Activated CD4-positive, alpha-beta T cell treated with anti-CD3 and anti-CD28 coated beads for 48 hours (primary cell): ENCODE measurements at regions not wholly inside any gene's neighbourhood (a gene's known extent, or its start where the extent isn't known, plus 50 kb on each side); places are given as distances from the start of the nearest gene placed in this dataset.
A peak's percentile ranks its signal among the peaks of the same experiment; 100 is the strongest.
"Not testable (repeated sequence)": the region's sequence is repeated elsewhere in the genome, so short reads cannot be mapped to it uniquely, and the experiment has no call there.

Experiments used
- DNase-seq: peaks from one replicate; pipeline ENCODE4 v3.0.0-alpha.2; 2020

DNA sequence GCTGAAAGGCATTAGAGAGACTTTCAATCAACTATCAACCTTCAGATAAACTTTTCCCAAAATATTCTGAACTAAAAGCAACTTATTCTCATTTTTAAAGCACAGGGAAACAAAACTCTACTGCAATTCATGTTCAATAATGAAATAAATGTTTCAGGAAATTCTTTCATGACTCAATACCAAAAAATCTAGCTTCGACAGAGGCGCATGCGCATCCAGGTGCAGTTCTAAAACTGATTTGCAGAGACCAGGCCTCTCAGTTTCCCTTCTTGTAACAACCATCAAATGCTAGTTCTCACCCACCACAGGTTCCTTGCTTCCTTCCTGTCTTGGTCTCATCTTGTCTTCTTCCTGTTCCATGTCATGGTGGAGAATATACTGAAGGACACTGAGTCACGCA lies 55.3 kb upstream of the NRBF2 start:
- DNase-seq: no peak

DNA sequence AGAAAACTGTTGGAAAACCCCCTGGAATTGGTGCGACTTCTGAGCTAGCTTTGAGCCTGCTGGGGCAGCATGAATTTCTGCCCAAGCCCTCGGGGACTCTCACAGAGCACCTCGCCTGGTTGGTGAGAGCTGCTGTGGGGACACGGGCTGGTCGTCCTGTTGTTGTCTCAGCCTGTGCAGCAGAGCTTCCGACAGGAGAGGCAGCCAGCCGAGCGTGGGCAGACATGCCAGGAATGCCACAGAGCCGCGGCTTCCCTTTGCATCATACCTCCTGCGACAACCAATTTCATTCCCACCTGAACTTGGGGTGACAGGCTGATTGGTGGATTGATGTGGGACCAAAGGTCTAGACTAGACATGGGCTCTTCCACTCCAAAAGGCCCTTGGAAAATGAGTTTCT lies 60.2 kb upstream of the NRBF2 start:
- no peak for DNase-seq

DNA sequence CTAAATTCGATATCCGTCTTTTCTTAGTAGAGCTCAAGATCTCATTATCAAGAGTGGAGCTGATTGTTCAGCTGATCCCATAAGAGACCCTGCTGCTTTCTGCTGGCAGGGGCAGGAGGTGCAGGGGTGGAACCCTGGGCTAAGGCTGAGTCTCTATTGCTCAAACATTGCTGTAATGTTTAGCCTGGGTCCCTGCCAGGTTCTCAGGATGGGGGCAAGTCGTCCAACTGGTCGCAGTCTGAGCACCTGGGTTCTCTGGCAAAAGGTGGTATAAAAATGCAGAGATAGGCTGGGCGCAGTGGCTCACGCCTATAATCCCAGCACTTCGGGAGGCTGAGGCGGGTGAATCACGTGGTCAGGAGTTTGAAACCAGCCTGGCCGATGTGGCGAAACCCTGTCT lies 62.0 kb upstream of the NRBF2 start:
- DNase-seq: no peak

- DNase-seq: no peak
These were observed 63.8 kb upstream of the NRBF2 start for GRCh38 chr10:63069318-63069717.

DNA sequence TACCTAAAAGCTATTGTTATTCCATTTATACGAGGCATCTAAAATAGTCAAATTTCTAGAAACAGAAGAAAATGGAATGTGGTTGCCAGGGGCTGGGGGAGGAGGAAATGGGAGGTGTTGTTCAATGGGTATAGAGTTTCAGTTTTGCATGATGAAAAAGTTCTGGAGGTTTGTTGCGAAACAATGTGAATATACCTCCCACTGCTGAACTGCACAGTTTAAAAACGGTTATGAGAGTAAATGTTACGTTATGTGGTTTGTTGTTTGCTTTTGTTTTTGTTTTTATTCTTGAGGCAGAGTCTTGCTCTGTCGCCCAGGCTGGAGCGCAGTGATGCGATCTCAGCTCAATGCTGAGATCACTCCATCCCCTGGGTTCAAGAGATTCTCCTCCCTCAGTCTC lies 64.9 kb upstream of the NRBF2 start:
- DNase-seq: peak; percentile 15

GRCh38 chr10:63066606-63067005 lies 66.5 kb upstream of the NRBF2 start:
- DNase-seq: no peak

- DNase-seq: no peak
These were observed 68.4 kb upstream of the NRBF2 start for GRCh38 chr10:63064706-63065105.

DNA sequence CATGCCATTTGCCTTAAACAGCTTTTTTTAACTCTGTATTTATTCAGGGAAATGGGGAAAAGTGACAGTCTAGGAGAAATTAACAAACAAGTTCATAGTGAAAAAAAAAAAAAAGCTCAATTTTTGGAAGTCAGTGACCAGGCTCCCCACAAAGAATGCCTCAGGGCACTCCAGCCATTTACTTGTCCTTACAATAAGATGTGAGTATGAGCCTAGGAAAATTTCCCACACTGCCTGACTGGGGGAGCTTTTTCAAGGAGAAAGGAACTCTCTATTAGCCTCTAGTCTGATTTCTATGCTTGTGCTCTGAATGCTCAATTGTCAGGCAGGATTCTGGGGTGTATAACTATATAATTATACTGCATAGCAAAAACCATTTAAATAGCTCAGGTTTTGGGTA lies 74.9 kb upstream of the NRBF2 start:
- no peak for DNase-seq

DNA sequence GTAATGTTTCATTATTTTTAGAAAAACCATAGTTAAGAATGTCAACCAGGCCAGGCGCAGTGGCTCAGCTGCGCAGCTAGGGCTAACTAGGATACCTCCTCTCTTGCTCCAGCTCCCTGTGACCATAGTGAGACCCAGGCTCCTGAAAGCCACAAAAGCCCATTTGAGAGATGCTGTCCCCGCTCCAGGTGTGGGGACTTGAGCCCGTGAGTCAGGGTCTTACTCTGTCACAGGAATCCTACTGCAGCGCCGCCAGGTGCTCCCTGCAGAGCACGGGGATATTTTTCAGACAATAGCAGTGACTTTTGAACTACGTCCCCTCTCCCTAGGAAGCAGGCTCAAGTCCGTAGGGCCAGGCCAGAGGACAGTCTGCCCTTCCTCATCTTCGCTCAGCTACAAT lies 75.6 kb upstream of the NRBF2 start:
- no peak for DNase-seq

DNA sequence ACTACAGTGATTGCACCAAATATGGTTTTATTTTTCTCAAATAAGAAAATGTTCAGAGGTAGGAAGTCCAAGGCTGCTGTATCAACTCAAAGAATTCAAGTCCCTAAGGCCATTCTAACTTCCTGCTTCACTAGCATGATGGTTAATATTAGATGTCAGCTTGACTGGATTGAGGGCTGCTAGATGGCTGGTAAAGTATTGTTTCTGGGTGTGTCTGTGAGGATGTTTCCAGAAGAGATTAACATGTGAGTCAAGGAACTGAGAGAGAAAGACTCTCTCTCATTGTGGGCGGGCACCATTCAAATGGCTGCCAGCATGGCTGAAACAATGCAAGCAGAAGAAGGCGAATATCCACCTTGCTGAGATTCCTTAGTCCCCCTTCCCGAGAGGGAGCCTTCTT lies 77.4 kb upstream of the NRBF2 start:
- DNase-seq: no peak

DNA sequence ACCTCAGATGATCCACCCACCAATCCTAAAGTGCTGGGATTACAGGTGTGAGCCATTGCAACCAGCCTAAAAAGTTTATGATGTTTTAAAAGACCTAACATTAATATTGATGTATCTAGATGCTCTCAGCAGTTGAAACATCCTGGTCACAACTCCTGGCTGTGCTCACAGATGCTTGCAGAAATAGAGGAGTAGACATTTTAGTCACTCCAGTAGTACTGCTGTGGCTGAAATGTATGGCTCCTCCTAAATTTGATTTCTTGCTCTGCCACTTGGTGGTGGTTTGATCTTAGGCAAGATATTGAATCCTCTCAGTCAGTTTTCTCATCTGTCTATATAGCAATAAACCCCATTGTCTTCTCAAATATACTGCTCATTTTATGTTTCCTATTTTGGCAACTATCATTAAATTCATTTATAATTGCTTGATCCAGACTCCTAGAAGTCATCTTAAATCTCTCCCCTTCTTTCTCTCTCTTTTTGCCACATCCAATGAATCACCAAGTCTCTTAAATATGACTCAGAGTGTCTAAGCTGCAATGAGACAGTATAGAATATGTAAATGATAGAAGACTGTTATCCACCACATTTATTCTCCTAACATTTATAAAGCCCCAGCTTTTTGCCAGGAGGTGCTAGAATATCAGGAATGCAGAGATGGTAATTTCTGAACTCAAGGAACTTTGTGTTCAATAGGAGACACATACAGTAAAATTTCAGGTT lies 78.1 kb upstream of the NRBF2 start:
- no peak for DNase-seq

DNA sequence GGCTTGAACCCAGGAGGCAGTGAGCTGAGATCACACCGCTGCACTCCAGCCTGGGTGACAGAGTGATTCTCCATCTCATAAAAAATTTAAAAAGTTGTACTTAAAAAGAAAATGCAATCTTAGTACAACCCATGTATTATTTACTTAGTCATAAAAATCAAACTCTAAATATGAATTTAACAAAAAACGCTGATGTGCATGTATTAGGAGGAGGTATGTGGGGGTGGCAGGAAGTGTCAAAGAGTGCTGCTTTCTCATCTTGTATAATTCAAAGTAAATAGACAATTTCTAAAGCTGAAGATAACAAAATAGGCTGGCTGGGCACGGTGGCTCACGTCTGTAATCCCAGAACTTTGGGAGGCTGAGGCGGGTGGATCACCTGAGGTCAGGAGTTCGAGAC lies 81.0 kb upstream of the NRBF2 start:
- DNase-seq: no peak

- DNase-seq: no peak
These were observed 90.9 kb upstream of the NRBF2 start for GRCh38 chr10:63042256-63042655.

GRCh38 chr10:63033616-63034185 lies 99.4 kb upstream of the NRBF2 start:
- DNase-seq: not testable (repeated sequence)

GRCh38 chr10:63030536-63030935 lies 102.6 kb upstream of the NRBF2 start:
- no peak for DNase-seq

DNA sequence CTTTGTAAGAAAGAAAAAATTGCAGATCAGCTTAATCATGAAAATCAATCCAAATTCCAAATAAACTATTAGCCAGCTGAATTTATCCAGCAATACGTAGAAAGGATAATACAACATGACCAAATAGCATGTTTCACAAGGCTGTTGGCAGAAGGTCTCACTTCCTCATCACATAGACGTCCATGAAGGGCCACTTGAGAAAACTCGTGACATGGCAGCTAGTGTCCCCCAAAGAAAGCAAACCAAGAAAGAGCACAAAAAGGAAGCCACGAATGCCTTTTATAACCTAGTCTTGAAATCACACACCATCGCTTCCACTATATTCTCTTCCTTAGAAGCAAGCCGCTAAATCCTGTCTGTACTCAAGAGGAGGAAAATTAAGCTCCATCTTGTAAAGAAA lies 105.6 kb upstream of the NRBF2 start:
- DNase-seq: no peak

DNA sequence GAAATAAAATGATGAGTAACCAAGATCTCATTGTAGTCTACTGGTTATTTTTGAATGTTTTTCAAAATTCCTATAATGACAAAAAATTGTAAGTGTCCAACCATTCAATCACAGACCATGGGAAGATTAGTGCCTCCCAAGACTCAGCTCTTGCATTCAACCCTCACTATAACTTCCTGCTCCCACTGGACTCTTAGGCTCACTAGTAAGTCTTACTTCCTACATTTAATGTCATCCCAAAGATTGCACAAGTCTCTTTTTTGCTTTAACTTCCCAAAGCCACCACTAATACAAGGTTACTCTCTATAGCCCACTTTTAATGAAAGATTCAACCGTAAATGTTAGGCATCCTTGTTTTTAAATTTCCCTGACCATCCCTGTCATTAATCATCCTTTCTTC lies 111.9 kb upstream of the NRBF2 start:
- DNase-seq: no peak

DNA sequence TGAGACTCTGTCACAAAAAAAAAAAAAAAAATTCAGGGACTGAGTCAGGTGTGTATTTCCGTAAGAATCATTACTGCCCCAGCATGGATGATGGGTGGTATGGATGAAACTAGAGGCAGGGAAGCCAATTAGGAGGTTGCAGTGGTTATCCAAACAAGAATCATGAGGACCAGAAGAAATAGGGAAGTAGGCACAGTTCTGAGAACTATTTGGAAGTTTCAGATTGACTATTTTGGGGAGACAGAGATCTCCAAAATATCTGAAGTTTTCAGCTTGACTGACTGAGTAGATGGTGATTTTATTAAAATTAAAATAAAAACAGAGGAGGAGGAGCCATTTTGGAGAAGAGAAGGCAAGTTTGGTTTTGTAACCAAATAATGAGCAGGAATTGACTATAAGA lies 119.4 kb upstream of the NRBF2 start:
- no peak for DNase-seq

DNA sequence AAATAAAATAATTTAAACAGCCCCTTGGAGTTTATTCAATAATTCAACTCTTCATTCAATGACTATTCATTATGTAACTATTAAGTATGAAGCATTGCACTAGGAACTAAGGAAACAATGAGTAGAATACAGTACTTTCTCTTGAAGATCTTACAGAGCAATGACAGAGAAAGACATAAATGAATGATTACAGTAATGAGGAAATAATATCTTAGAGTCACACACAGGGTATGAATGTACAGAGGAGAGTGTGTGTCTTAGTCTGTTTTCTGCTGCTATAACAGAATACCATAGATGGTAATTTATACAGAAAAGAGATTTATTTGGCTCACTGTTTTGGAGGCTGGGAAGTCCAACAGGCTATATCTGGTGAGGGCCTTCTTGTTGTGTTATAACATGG lies 120.5 kb upstream of the NRBF2 start:
- DNase-seq: no peak

GRCh38 chr10:63010203-63010602 lies 122.9 kb upstream of the NRBF2 start:
- DNase-seq: no peak

GRCh38 chr10:63008491-63008890 lies 124.6 kb upstream of the NRBF2 start:
- DNase-seq: no peak

DNA sequence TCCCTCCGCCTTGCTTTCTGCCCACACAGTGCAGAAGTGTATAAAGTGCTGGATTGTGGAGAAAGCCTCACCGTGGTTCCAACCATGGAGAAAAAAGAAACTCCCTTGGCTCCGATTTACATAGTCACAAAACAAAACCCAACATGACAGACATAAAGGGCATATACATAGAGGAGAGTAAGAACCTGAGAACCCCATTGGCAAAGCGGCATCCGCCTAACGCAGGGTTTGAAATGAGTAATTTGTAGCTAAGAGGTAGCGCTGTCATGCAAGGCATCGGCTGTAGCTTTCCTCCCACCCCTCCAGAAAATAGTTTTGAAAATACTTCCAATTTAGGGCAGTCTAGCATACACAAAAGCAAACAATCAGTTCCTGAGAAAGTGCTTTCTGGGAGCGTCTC lies 126.0 kb upstream of the NRBF2 start:
- DNase-seq: peak; percentile 24

- no peak for DNase-seq
These were observed 127.9 kb upstream of the NRBF2 start for GRCh38 chr10:63005246-63005645.

DNA sequence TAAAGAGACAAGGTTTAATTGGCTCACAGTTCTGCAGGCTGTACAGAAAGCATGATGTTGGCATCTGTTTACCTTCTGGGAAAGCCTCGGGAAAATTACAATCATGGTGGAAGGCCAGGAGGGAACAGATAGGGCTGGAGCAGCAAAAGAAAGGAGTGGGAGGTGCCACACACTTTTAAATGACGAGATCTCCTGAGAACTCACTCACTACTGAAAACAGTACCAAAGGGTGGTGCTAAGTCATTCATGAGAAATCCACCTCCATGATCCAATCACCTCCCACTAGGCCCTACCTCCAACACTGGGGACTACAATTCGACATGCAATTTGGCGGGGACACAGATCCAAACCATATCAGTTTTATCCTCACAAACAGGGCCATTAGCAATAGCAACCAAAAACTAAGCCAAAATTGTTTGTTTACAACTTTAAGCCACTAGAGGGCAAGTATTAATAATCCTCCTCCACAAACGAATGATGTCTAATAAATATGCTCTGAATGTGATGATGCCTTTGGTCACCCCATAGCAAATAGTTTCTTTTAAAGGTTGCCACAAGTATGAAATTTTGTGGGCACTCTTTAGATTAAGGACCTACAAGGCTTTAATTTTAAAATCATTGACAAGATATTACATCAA lies 129.2 kb upstream of the NRBF2 start:
- DNase-seq: no peak

- no peak for DNase-seq
These were observed 136.2 kb upstream of the NRBF2 start for GRCh38 chr10:62996925-62997324.
